Jurkat, Clone E6-1 (cell line): ENCODE measurements at regions not wholly inside any gene's neighbourhood (a gene's known extent, or its start where the extent isn't known, plus 50 kb on each side); places are given as distances from the start of the nearest gene placed in this dataset.

Source experiments
- DNase-seq: peaks from one replicate; pipeline ENCODE4 v3.0.0-alpha.2; 2011; ENCODE audit warnings: low read depth, low spot score
- H3K4me3 ChIP-seq: 2 replicates; pipeline ENCODE4 v1.5.1; 2011; ENCODE audit warnings: mild to moderate bottlenecking, low read length, control low read depth, moderate library complexity

DNA sequence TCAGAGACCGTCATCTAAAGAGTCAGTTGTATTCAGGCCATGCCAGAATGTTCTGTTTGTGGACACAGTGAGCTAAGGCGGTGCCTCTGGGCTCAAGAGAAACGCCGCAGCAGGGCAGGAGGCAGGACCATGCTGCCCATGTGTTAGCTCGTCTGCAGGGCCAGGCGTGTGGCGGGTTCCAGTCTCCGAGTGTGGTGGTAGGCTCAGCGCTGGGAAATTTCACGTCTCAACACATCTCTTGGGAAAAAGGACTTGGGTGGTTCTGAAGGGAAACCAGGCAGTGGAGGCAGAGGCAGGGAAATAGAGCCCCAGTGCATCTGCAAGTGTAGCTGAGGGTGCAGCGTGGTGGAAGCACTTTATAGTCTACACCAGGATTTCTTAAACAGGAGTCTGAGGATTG lies 56.9 kb upstream of the TAGAP start:
- no peak for DNase-seq
- no peak overlapping the region for H3K4me3 ChIP-seq

DNA sequence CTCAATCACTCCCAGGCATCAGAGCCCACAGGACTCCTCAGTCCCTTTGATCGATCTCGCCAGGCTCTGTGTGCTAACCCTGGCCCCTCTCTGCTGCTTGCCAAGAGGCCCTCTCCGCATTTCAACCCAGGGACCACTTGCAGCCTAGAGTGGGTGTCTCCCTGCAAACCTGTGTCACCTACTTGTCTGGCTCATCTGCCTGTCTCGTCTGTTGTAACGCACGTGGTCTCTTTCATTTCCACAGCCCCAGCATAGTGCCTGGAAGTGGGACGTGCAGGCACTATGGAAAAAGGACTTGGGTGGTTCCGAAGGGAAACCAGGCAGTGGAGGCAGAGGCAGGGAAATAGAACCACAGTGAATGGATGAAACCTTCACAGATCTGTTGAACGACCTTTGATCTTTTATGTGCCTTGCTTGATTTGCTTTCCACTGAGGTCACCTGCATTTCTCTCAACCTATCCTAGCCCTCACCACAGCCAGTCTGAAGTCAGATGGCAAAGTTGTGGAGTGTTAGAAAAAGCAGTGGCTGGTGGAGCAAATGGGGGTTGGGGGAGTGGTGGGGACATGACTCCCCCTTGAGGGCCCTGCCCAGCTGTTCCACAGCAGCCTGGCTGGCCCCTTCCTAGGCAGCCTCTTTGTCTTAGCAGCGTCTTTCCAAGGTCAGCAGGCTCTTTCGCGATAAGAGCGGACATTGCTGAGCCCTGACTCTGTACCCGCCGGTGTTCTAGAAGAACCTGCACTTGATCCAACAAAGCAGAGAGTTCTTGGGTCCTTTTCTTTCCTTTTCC lies 55.8 kb upstream of the TAGAP start:
- H3K4me3 ChIP-seq: no peak overlapping the region
- DNase-seq: no peak

DNA sequence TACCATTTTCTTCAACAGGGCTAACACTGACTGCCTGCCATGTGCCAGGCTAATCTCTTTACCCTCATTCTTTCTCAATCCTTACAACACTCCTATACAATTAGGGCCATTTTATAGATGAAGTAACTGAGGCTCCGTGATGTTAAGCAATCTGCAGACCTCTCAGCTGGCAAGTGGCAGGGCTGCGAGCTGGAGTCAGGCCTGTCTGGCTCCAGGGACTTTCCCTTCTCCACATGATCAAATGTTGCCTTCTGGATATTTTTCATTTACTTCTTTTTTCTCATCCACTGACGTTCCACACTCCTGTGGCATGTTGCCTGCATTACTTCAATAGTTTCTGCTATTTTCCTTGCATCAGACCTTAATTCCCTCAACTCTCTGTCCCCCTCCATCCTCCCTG lies 55.2 kb upstream of the TAGAP start:
- H3K4me3 ChIP-seq: no peak overlapping the region
- no peak for DNase-seq

DNA sequence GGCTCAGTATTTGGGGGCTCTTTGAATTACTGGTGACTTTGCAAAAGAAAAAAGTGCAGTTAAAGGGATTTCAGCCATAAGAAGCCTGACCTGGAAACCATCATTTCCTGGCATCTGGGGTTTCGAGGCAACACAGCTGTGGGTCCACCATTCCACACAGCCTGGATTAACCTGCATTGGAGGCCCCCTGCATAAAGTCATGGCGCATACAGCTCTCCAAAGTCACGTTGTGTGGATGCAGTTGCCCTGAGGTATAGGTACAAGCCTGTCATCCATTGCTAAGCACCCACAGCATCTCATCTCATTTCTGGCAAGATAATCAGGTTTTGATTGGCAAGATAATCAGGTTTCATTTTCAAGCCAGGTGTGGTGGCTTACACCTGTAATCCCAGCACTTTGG lies 54.5 kb upstream of the TAGAP start:
- H3K4me3 ChIP-seq: no peak overlapping the region
- no peak for DNase-seq

DNA sequence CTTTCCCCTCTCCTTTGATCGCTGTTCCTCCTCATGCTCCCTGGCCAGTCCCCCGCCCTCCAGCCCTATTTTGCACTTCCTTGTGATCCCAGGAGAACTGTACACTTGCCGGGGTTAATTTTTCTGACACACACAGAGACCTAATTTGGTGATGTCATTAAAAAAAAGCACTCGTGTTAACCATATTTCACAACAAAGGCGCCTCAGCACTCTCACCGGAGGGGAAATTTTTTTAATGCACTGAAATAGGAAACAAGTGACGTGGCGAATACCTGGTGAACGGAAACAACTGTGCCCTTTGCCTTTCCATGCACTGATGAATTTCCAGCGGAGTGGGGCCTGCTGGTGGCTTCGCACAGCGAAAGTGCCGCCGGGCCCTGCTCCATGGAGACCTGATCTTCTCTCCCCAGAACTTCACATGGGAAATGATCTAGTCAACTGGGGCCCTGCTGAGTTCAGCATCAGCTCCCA lies 53.9 kb upstream of the TAGAP start:
- no peak for DNase-seq
- H3K4me3 ChIP-seq: no peak overlapping the region

DNA sequence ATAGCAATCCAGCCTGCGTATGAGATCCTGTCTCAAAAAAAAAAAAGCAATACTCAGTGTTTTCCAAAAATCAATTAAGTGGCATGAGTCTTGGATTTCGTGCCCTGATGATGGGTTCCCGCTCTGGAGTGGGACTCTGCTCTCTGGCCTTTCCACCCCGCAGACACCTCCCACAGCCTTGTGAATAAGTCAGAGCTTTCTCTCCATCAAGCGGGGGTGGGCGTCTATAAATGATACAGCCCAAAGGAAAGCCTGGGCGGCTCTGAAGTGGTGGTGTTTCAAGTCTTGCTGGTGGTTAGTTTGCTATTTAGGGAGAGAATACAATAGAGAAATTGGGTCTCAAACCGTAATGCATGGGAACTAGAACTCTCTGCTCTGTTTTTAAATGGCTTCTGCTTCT lies 52.5 kb upstream of the TAGAP start:
- DNase-seq: no peak
- H3K4me3 ChIP-seq: no peak overlapping the region

DNA sequence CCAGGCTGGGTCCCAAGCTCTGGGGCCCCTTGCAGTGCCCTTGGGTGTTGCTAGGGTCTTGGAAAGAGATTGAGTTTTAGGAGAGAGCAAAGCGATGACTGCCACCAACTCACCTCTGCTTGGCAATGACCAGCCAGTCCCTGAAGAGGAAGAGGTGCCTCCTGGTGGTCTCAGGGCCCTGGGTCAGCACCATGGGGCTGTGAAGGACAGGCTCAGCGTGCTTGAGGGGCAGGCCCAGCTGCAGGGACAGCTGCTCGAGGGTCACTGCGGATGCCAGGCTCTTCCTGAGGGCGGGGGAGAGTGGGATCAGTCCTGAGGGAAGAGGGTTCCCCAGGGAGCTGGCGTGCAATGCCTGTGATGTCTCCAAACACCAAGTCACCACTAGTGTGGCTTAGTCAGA lies 50.8 kb upstream of the TAGAP start:
- no peak overlapping the region for H3K4me3 ChIP-seq
- no peak for DNase-seq

DNA sequence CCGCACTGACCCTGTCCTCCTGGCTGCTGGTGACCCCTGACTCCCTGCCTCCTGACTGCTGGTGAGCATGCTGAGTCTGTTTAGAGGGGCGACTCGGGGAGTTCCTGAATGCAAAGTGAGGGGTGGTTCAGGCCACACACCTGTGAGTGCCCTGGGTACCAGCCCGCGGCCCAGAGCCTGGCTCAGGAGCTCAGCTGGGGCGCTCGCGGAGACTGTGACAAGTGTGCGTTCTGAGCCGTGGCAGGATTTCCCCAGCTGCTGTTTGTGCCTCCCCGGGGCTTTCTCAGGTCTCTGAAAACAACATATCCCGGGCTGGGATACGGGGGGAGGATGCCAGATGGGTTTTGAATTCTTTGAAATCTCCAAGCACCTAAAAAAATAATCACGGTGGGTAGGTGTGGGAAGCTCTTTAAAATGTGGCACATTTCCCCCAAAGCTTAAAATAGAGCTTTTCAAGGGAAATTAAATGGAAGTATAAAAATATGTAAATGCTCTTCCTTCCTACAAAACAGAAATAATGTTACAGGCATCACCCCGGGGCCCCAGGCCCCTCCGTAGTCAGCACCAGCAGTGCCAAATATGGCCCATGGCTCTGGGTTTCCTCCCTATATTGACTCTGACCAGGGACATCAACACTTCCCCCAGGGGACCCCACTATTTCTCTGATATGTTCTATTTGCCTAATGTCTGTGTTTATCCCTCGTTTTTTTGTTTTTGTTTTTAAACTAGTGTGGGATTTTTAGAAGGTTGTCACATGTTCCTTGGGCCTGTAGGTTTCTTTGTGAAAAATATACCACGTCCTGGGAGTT lies 49.9 kb upstream of the TAGAP start:
- DNase-seq: no peak
- H3K4me3 ChIP-seq: no peak overlapping the region
